ENCODE measurements at regions not wholly inside any gene's neighbourhood (a gene's known extent, or its start where the extent isn't known, plus 50 kb on each side); places are given as distances from the start of the nearest gene placed in this dataset.

GRCh38 chr2:56464066-56464465, 280.3 kb downstream of the CCDC85A start:
- DNase-seq, result no peak
- no peaks in the 10 kb centered on the region for H3F3A ChIP-seq (ENCODE audit: insufficient read depth)
- no peak overlapping the region for H2AFZ ChIP-seq
- H3K9me2 ChIP-seq (ENCODE audit: insufficient read depth), result no peaks in the 10 kb centered on the region
- no peaks in the 10 kb centered on the region for H3K79me2 ChIP-seq (ENCODE audit: insufficient read depth)
- H3K36me3 ChIP-seq (ENCODE audit: low read depth), result no peaks in the 10 kb centered on the region
- H3K9ac ChIP-seq, result no peak overlapping the region
- no peak overlapping the region for H3K27ac ChIP-seq
- no peaks in the 10 kb centered on the region for H3K27me3 ChIP-seq (replicated peaks; ENCODE audit: insufficient read depth)
- 18 to 21% methylated on average over 3 of the region's 3 CpGs for WGBS, 2 experiments (ENCODE audit: low coverage in 1 of 2, low lambda C conversion rate in 2 of 2, missing lambda C conversion rate in 2 of 2)
- in situ Hi-C loops (cut with MboI), result no loop called here
- no peaks in the 10 kb centered on the region for H3K9me3 ChIP-seq (ENCODE audit: low read depth)
- H4K20me1 ChIP-seq (ENCODE audit: insufficient read depth), result no peaks in the 10 kb centered on the region
- H3K4me3 ChIP-seq, result no peak overlapping the region
- TF ChIP-seq EZH2phosphoT487 (IDR thresholded peaks at IDR 0.05; ENCODE audit: insufficient read depth, low read depth) (no peak), EZH2 (IDR thresholded peaks at IDR 0.05; ENCODE audit: insufficient read depth, poor library complexity, severe bottlenecking) (no peak)
- H3K4me2 ChIP-seq (ENCODE audit: unreplicated experiment), result no peak overlapping the region
- peaks cover 5% of the 10 kb centered on the region; the same call in 1 of the 2 replicates for H3K4me1 ChIP-seq (ENCODE audit: insufficient read depth)

DNA sequence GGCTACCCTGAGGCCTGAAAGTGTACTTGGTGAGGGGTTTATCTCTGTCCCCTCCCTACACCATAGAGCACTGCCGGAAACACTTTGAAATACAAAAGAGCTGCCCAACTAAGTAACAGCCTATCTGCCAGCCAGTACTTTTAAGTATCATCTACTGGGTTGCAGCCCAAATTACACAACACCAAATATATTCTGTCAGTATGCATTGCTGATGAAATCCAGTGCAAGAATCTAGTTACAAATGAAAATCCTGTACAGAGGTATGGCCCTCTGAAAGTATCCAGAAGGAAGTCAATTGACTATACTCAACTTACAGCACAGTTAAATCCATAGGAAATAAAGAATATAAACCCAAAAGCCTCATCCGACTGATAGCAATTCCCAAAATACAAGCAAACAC, 280.8 kb downstream of the CCDC85A start:
- no peaks in the 10 kb centered on the region for H3K27me3 ChIP-seq (replicated peaks; ENCODE audit: insufficient read depth)
- no peak overlapping the region for H3K9ac ChIP-seq
- H3F3A ChIP-seq (ENCODE audit: insufficient read depth), result no peaks in the 10 kb centered on the region
- no peaks in the 10 kb centered on the region for H3K9me3 ChIP-seq (ENCODE audit: low read depth)
- no peaks in the 10 kb centered on the region for H3K79me2 ChIP-seq (ENCODE audit: insufficient read depth)
- H3K4me1 ChIP-seq (ENCODE audit: insufficient read depth), result peaks cover 5% of the 10 kb centered on the region; the same call in 1 of the 2 replicates
- in situ Hi-C loops (cut with MboI), result no loop called here
- DNase-seq, result peak; percentile 61
- no peaks in the 10 kb centered on the region for H3K9me2 ChIP-seq (ENCODE audit: insufficient read depth)
- no peak overlapping the region for H2AFZ ChIP-seq
- H3K4me2 ChIP-seq (ENCODE audit: unreplicated experiment), result no peak overlapping the region
- no peak overlapping the region for H3K4me3 ChIP-seq
- TF ChIP-seq EZH2 (IDR thresholded peaks at IDR 0.05; ENCODE audit: insufficient read depth, poor library complexity, severe bottlenecking) (no peak), EZH2phosphoT487 (IDR thresholded peaks at IDR 0.05; ENCODE audit: insufficient read depth, low read depth) (no peak)
- WGBS, 2 experiments (ENCODE audit: low coverage in 1 of 2, low lambda C conversion rate in 2 of 2, missing lambda C conversion rate in 2 of 2), result 24 to 25% methylated on average over 2 of the region's 2 CpGs
- H3K27ac ChIP-seq, result peak overlapping the region; percentile 40; the same call in 1 of the 2 replicates
- H4K20me1 ChIP-seq (ENCODE audit: insufficient read depth), result no peaks in the 10 kb centered on the region
- no peaks in the 10 kb centered on the region for H3K36me3 ChIP-seq (ENCODE audit: low read depth)

- Histone ChIP-seq H3K9ac (no peak overlapping the region), H3K9me2 (ENCODE audit: insufficient read depth) (no peaks in the 10 kb centered on the region), H3F3A (ENCODE audit: insufficient read depth) (no peaks in the 10 kb centered on the region), H3K36me3 (ENCODE audit: low read depth) (no peaks in the 10 kb centered on the region), H3K79me2 (ENCODE audit: insufficient read depth) (no peaks in the 10 kb centered on the region), H2AFZ (no peak overlapping the region), H3K4me3 (no peak overlapping the region), H3K27ac (peak overlapping the region; percentile 40), H3K9me3 (ENCODE audit: low read depth) (no peaks in the 10 kb centered on the region), H3K27me3 (replicated peaks; ENCODE audit: insufficient read depth) (no peaks in the 10 kb centered on the region), H4K20me1 (ENCODE audit: insufficient read depth) (no peaks in the 10 kb centered on the region), H3K4me1 (ENCODE audit: insufficient read depth) (peaks cover 5% of the 10 kb centered on the region; the same call in 1 of the 2 replicates), H3K4me2 (ENCODE audit: unreplicated experiment) (no peak overlapping the region)
- in situ Hi-C loops (cut with MboI), result no loop called here
- DNase-seq, result peak; percentile 32
- TF ChIP-seq EZH2phosphoT487 (IDR thresholded peaks at IDR 0.05; ENCODE audit: insufficient read depth, low read depth), result no peak
- TF ChIP-seq EZH2 (IDR thresholded peaks at IDR 0.05; ENCODE audit: insufficient read depth, poor library complexity, severe bottlenecking), result no peak
Measured at GRCh38 chr2:56465491-56465890, 281.7 kb downstream of the CCDC85A start.

DNA sequence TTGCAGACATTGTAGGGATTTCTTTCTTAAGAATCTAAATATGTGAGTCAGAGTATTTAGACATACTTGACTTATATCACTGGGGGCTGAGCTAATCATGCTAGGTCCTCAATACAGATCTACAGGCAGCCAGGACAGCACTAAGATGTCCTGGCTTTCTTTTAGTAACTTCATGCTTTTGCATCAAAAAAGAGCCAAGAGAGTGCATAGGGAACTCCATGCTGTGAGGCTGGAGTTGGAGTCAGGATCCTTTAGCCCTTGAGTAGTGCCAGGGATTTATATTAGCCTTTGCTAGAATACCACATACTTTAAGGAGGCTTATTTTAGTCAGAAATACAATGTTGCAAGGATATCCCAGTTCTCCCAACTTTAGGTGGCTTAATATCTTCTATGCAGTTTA, 289.7 kb downstream of the CCDC85A start:
- no peaks in the 10 kb centered on the region for H3K4me1 ChIP-seq (ENCODE audit: insufficient read depth)
- TF ChIP-seq EZH2 (IDR thresholded peaks at IDR 0.05; ENCODE audit: insufficient read depth, poor library complexity, severe bottlenecking), result no peak
- H3K9me2 ChIP-seq (ENCODE audit: insufficient read depth), result no peaks in the 10 kb centered on the region
- no peaks in the 10 kb centered on the region for H3K36me3 ChIP-seq (ENCODE audit: low read depth)
- H3K4me2 ChIP-seq (ENCODE audit: unreplicated experiment), result no peak overlapping the region
- no peaks in the 10 kb centered on the region for H3K9me3 ChIP-seq (ENCODE audit: low read depth)
- no peak overlapping the region for H3K4me3 ChIP-seq
- no peak overlapping the region for H3K27ac ChIP-seq
- H3K9ac ChIP-seq, result no peak overlapping the region
- DNase-seq, result no peak
- H3F3A ChIP-seq (ENCODE audit: insufficient read depth), result no peaks in the 10 kb centered on the region
- no peaks in the 10 kb centered on the region for H3K27me3 ChIP-seq (replicated peaks; ENCODE audit: insufficient read depth)
- in situ Hi-C loops (cut with MboI), result no loop called here
- no peak overlapping the region for H2AFZ ChIP-seq
- H3K79me2 ChIP-seq (ENCODE audit: insufficient read depth), result no peaks in the 10 kb centered on the region
- H4K20me1 ChIP-seq (ENCODE audit: insufficient read depth), result no peaks in the 10 kb centered on the region

DNA sequence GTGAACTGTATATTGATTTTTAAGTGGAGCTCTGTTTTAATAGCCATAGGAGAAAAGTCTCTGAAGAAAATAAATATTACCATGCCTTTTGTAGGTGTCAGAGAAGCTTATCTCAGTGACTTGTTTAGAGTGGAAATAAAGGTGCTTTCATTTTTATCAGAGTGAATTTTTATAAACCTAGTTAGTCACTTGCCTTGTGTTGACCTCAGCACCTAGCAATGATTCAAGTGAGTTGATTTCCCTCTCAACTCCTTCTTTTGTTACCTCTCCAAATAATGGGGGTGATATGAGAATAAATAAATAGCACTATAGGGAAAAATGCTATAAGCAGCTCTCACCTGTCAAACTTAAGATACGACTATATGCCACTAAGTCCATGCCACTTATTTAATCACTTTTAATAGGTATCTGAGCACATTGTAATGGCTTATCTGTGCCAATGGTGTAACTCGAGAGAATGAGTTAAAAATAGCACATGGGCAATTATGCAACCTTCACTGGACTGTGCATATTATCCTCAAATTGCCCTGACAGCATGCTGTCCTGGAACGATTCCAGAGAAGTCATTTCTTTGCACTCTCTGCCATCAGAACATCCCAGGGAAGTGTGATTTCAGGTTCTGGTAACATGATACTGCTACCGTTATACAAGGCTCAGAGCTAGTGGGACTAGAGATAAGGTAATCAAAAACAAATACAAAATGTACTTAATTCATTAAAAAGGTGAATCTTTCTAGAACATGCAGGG, 290.8 kb downstream of the CCDC85A start:
- Histone ChIP-seq H3K4me1 (ENCODE audit: insufficient read depth) (no peaks in the 10 kb centered on the region), H3K4me3 (no peak overlapping the region), H3K36me3 (ENCODE audit: low read depth) (no peaks in the 10 kb centered on the region), H2AFZ (no peak overlapping the region), H4K20me1 (ENCODE audit: insufficient read depth) (no peaks in the 10 kb centered on the region), H3K9me2 (ENCODE audit: insufficient read depth) (no peaks in the 10 kb centered on the region), H3K9ac (no peak overlapping the region), H3K27ac (no peak overlapping the region), H3K9me3 (ENCODE audit: low read depth) (no peaks in the 10 kb centered on the region), H3K4me2 (ENCODE audit: unreplicated experiment) (no peak overlapping the region), H3K79me2 (ENCODE audit: insufficient read depth) (no peaks in the 10 kb centered on the region), H3F3A (ENCODE audit: insufficient read depth) (no peaks in the 10 kb centered on the region), H3K27me3 (replicated peaks; ENCODE audit: insufficient read depth) (no peaks in the 10 kb centered on the region)
- 12 to 15% methylated on average over 4 of the region's 4 CpGs for WGBS, 2 experiments (ENCODE audit: low coverage in 1 of 2, low lambda C conversion rate in 2 of 2, missing lambda C conversion rate in 2 of 2)
- in situ Hi-C loops (cut with MboI), result no loop called here
- TF ChIP-seq EZH2 (IDR thresholded peaks at IDR 0.05; ENCODE audit: insufficient read depth, poor library complexity, severe bottlenecking) (no peak), EZH2phosphoT487 (IDR thresholded peaks at IDR 0.05; ENCODE audit: insufficient read depth, low read depth) (no peak)
- DNase-seq, result peak; percentile 31

Measured in GM23248 (cell line).